Natural killer cell (primary cell): ENCODE measurements at regions not wholly inside any gene's neighbourhood (a gene's known extent, or its start where the extent isn't known, plus 50 kb on each side); places are given as distances from the start of the nearest gene placed in this dataset.

Experiments
- ATAC-seq, 3 donors: fragments of 150-1000 bp in 2 of 3; fragments of 200-7000 bp in 1 of 3; cut with Tn5 transposase; 1 replicate in 1 of 3; 2 replicates in 2 of 3; pipeline ENCODE4 v1.10.0; 2021; ENCODE audit warnings: mild to moderate bottlenecking in 2 of 3, moderate library complexity in 2 of 3
- DNase-seq, 2 donors: peaks; one replicate each; pipeline versions ENCODE4 v3.0.0 to v3.0.0-alpha.2; 2013 to 2021; ENCODE audit warnings: mixed read lengths in 1 of 2
- H3K27ac ChIP-seq: one replicate; pipeline ENCODE4 v1.5.1; 2013; ENCODE audit warnings: mild to moderate bottlenecking, low read length
- H3K27me3 ChIP-seq: one replicate; pipeline ENCODE4 v1.6.1; 2013; ENCODE audit warnings: low read length; ENCODE audit not compliant: control insufficient read depth, insufficient read depth
- H3K36me3 ChIP-seq: one replicate; pipeline ENCODE4 v1.6.1; 2013; ENCODE audit warnings: low read length; ENCODE audit not compliant: control insufficient read depth, insufficient read depth
- H3K4me1 ChIP-seq: one replicate; pipeline ENCODE4 v1.6.1; 2013; ENCODE audit warnings: low read length; ENCODE audit not compliant: control insufficient read depth, insufficient read depth
- H3K4me3 ChIP-seq: one replicate; pipeline ENCODE4 v1.5.1; 2013; ENCODE audit warnings: low read length
- H3K9me3 ChIP-seq: one replicate; pipeline ENCODE4 v1.6.1; 2013; ENCODE audit warnings: low read length; ENCODE audit not compliant: control insufficient read depth, insufficient read depth
- H3K27ac Mint-ChIP-seq, 2 donors: one replicate each; pipeline ENCODE4 v1.8.0; 2022; ENCODE audit warnings: mild to moderate bottlenecking in 2 of 2, mixed read lengths in 2 of 2, moderate library complexity in 1 of 2
- H3K27me3 Mint-ChIP-seq, 2 donors: one replicate each; pipeline ENCODE4 v1.8.0; 2022; ENCODE audit warnings: low read depth in 2 of 2, mixed read lengths in 2 of 2
- H3K36me3 Mint-ChIP-seq: one replicate; pipeline ENCODE4 v1.8.0; 2022; ENCODE audit warnings: mixed read lengths
- H3K4me1 Mint-ChIP-seq, 2 donors: one replicate each; pipeline ENCODE4 v1.8.0; 2022; ENCODE audit warnings: mixed read lengths in 2 of 2
- H3K4me3 Mint-ChIP-seq: one replicate; pipeline ENCODE4 v1.8.0; 2022; ENCODE audit warnings: mild to moderate bottlenecking, moderate library complexity, mixed read lengths
- H3K9me3 Mint-ChIP-seq, 2 donors: one replicate each; pipeline ENCODE4 v1.8.0; 2022; ENCODE audit warnings: mixed read lengths in 2 of 2
- CTCF ChIP-seq: fragments of 200-600 bp; IDR thresholded peaks from one replicate; pipeline ENCODE4 v1.8.0; 2022; ENCODE audit warnings: antibody characterized with exemption
- WGBS: methylation state at CpG from one replicate; pipeline ENCODE4 v1.1.7; 2013; ENCODE audit warnings: missing lambda C conversion rate; ENCODE audit not compliant: insufficient coverage; 5-methylcytosine and 5-hydroxymethylcytosine counted together
- intact Hi-C: fragments of 100-400 bp; cut with micrococcal nuclease; formaldehyde crosslinking; loops from one replicate; pipeline ENCODE4 v1.14.2; 2022

DNA sequence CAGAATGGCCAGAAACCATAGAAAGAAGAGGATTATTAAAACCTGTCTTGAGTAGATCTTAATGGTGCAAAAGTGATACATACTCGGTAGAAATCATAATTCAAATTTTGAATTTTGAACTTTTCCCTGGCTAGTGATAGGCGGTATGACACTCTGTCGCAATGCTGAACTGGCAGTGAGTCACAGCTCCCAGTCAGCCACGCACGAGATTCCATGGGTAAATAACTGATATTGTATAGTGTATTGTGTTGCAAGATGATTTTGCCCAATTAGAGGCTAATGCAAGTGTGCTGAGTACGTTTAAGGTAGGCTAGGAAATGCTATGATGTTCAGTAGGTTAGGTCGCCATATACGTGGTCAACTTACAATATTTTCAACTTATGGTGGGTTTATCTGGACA, 207.0 kb downstream of the SIPA1L2 start:
- Histone ChIP-seq H3K36me3 (no peaks in the 10 kb centered on the region), H3K27ac (no peak overlapping the region), H3K27me3 (no peaks in the 10 kb centered on the region), H3K4me3 (no peak overlapping the region), H3K9me3 (no peaks in the 10 kb centered on the region), H3K4me1 (no peaks in the 10 kb centered on the region)
- H3K4me3 Mint-ChIP-seq: no peak overlapping the region
- peaks cover 15 to 19% of the 10 kb centered on the region in 2 donors for H3K4me1 Mint-ChIP-seq
- intact Hi-C loops: no loop called here
- WGBS: 98% methylated on average over 8 of the region's 8 CpGs
- H3K27ac Mint-ChIP-seq: no peak overlapping the region
- no peaks in the 10 kb centered on the region for H3K9me3 Mint-ChIP-seq
- H3K36me3 Mint-ChIP-seq: no peaks in the 10 kb centered on the region
- no peak for DNase-seq
- H3K27me3 Mint-ChIP-seq: peaks cover 10 to 28% of the 10 kb centered on the region in 2 donors
- ATAC-seq: no peak
- TF ChIP-seq CTCF: no peak

DNA sequence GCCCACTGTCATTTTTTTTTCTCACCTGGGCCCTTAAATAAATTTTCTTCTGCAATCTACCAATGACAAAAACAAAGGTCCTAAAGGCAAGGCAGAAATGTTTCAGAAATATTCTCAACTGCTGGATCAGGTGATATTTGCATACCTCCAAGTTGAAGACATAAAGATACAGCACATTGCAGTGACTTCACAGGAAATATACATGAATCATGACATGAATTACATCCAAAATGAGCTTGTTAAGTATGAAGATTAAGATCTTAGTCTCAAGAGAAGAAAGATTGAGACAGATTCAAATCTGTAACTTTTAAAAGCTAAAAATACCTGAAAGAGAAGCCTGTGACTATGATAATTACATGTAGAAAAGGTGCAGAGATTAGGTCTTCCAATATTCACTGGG, 207.8 kb downstream of the SIPA1L2 start:
- Histone ChIP-seq H3K4me1 (no peaks in the 10 kb centered on the region), H3K4me3 (no peak overlapping the region), H3K27ac (no peak overlapping the region), H3K27me3 (no peaks in the 10 kb centered on the region), H3K9me3 (no peaks in the 10 kb centered on the region), H3K36me3 (no peaks in the 10 kb centered on the region)
- Mint-ChIP-seq H3K4me3 (no peak overlapping the region), H3K4me1 (peaks cover 15 to 19% of the 10 kb centered on the region in 2 donors), H3K9me3 (no peaks in the 10 kb centered on the region), H3K27me3 (peaks cover 10 to 35% of the 10 kb centered on the region in 2 donors), H3K27ac (no peak overlapping the region), H3K36me3 (no peaks in the 10 kb centered on the region)
- intact Hi-C loops: no loop called here
- no peak for DNase-seq
- no peak for ATAC-seq
- no peak for TF ChIP-seq CTCF

DNA sequence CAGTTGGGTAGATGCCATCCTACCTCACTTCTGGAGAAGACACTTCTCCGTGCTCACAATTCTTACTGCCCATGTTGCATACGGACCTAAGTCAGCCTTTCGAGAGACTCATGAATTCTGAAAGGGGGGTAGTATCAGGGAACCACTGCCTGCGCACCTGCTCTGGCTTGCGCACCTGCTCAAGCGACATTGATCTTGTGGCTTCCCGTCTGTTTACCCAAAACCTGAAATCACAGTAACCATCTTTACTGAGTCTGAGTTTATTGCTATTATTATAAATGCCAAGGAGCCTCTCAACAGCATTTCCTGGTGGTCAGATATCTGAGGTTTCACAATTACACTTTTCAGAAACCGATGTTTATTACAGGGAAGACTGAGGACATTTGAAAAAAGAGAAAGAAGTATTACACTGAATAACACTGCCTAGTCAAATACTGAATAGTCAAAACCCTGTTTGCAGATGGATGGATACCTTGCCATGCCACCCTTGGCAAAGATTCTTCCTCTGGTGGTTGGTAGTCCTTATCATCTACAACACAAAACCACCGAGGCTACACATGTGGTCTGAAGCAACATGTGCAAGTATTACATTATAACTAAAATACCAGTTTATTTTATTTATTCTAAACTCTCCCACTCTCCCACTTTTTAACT, 208.7 kb downstream of the SIPA1L2 start:
- DNase-seq (no peak), ATAC-seq (no peak)
- H3K27me3 ChIP-seq: no peaks in the 10 kb centered on the region
- no peak overlapping the region for H3K27ac Mint-ChIP-seq
- no peaks in the 10 kb centered on the region for H3K4me1 ChIP-seq
- H3K36me3 Mint-ChIP-seq: no peaks in the 10 kb centered on the region
- no peaks in the 10 kb centered on the region for H3K9me3 Mint-ChIP-seq
- TF ChIP-seq CTCF: no peak
- peaks cover 10 to 37% of the 10 kb centered on the region in 2 donors for H3K27me3 Mint-ChIP-seq
- intact Hi-C loops: no loop called here
- no peak overlapping the region for H3K4me3 Mint-ChIP-seq
- no peak overlapping the region for H3K4me3 ChIP-seq
- H3K4me1 Mint-ChIP-seq: peaks cover 15 to 19% of the 10 kb centered on the region in 2 donors
- no peaks in the 10 kb centered on the region for H3K9me3 ChIP-seq
- 85% methylated on average over 8 of the region's 9 CpGs for WGBS
- H3K27ac ChIP-seq: no peak overlapping the region
- H3K36me3 ChIP-seq: no peaks in the 10 kb centered on the region

GRCh38 chr1:232417636-232418248, 212.2 kb downstream of the SIPA1L2 start:
- ATAC-seq (no peak), DNase-seq (no peak)
- Histone ChIP-seq H3K4me1 (no peaks in the 10 kb centered on the region), H3K27me3 (no peaks in the 10 kb centered on the region), H3K36me3 (no peaks in the 10 kb centered on the region), H3K9me3 (no peaks in the 10 kb centered on the region), H3K4me3 (no peak overlapping the region), H3K27ac (no peak overlapping the region)
- Mint-ChIP-seq H3K9me3 (no peaks in the 10 kb centered on the region), H3K27me3 (peaks cover 7 to 48% of the 10 kb centered on the region in 2 donors), H3K4me3 (no peak overlapping the region), H3K27ac (no peak overlapping the region), H3K36me3 (no peaks in the 10 kb centered on the region), H3K4me1 (peaks cover 15 to 20% of the 10 kb centered on the region in 2 donors)
- 92% methylated on average over 10 of the region's 10 CpGs for WGBS
- intact Hi-C loops: no loop called here
- no peak for TF ChIP-seq CTCF
